ENCODE measurements at regions not wholly inside any gene's neighbourhood (a gene's known extent, or its start where the extent isn't known, plus 50 kb on each side); places are given as distances from the start of the nearest gene placed in this dataset.

DNA sequence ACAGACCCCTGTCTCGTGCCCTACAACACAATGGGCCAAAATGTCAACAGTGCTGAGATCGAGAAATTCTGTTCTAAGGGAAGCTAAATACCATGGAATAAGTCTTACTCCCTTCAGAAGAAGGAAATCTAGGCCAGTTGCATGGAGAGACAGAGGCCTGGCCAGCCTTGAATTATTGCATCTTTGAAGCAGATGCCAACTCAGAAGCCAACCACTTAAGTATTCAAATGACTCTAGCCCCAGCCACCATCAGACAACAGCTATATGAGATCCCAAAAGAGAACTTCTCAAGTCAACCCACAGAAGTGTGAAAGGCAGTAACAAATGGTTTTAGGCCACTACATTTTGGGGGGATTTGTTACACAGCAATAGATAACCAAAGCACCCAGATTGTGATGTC lies 180.1 kb downstream of the ACTL7B start:
- TF ChIP-seq, protein P1, sequence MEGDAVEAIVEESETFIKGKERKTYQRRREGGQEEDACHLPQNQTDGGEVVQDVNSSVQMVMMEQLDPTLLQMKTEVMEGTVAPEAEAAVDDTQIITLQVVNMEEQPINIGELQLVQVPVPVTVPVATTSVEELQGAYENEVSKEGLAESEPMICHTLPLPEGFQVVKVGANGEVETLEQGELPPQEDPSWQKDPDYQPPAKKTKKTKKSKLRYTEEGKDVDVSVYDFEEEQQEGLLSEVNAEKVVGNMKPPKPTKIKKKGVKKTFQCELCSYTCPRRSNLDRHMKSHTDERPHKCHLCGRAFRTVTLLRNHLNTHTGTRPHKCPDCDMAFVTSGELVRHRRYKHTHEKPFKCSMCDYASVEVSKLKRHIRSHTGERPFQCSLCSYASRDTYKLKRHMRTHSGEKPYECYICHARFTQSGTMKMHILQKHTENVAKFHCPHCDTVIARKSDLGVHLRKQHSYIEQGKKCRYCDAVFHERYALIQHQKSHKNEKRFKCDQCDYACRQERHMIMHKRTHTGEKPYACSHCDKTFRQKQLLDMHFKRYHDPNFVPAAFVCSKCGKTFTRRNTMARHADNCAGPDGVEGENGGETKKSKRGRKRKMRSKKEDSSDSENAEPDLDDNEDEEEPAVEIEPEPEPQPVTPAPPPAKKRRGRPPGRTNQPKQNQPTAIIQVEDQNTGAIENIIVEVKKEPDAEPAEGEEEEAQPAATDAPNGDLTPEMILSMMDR (IDR thresholded peaks at IDR 0.05) = no peak
- Mint-ChIP-seq H3K4me1 (peaks cover 3% of the 10 kb centered on the region), H3K36me3 (ENCODE audit: low read depth) (no peaks in the 10 kb centered on the region), H3K27ac (no peak overlapping the region), H3K27me3 (no peaks in the 10 kb centered on the region), H3K9me3 (no peaks in the 10 kb centered on the region), H3K4me3 (no peak overlapping the region)
- ChIA-PET POLR2A (no interaction called here), CTCF (no interaction called here)
- intact Hi-C loops (cut with micrococcal nuclease) = no loop called here
- ATAC-seq (ENCODE audit: low read depth) (no peak), DNase-seq (no peak)

GRCh38 chr9:108674766-108675530 lies 180.8 kb downstream of the ACTL7B start:
- no peak for DNase-seq
- no peaks in the 10 kb centered on the region for H3K9me3 Mint-ChIP-seq
- H3K27ac Mint-ChIP-seq = no peak overlapping the region
- peaks cover 3% of the 10 kb centered on the region for H3K4me1 Mint-ChIP-seq
- POLR2A ChIA-PET = no interaction called here
- no peaks in the 10 kb centered on the region for H3K36me3 Mint-ChIP-seq (ENCODE audit: low read depth)
- no peaks in the 10 kb centered on the region for H3K27me3 Mint-ChIP-seq
- no peak overlapping the region for H3K4me3 Mint-ChIP-seq
- TF ChIP-seq, protein P1 (IDR thresholded peaks at IDR 0.05) = no peak
- ATAC-seq (ENCODE audit: low read depth) = no peak
- CTCF ChIA-PET = no interaction called here
- intact Hi-C loops (cut with micrococcal nuclease) = no loop called here

DNA sequence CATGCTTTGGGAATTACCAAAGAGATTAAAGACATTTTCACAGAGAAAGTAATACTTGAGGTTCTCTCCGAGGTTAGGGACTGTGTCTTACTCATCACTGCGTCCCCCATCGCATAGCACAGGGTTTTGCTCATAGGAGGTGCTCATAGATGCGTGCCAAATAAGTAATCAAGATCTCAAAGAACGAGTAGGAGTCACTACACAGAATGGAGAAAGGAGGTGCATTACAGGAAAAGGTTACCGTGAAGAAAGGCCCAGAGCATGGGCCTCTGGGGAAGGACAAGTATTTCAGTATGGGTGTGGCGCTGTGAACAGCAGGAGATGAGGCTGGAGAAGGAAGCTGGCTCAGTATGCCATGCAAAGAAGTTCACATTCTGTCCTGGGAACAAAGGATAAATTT lies 182.4 kb downstream of the ACTL7B start:
- Mint-ChIP-seq H3K9me3 (no peaks in the 10 kb centered on the region), H3K27ac (no peak overlapping the region), H3K36me3 (ENCODE audit: low read depth) (no peaks in the 10 kb centered on the region), H3K27me3 (no peaks in the 10 kb centered on the region), H3K4me1 (peaks cover 3% of the 10 kb centered on the region), H3K4me3 (no peak overlapping the region)
- CTCF ChIA-PET = no interaction called here
- ATAC-seq (ENCODE audit: low read depth) = no peak
- POLR2A ChIA-PET = no interaction called here
- intact Hi-C loops (cut with micrococcal nuclease) = no loop called here
- TF ChIP-seq, protein P1 (IDR thresholded peaks at IDR 0.05) = no peak
- DNase-seq = no peak

GRCh38 chr9:108672475-108673190 lies 183.2 kb downstream of the ACTL7B start:
- H3K36me3 Mint-ChIP-seq (ENCODE audit: low read depth) = no peaks in the 10 kb centered on the region
- no peak overlapping the region for H3K4me3 Mint-ChIP-seq
- TF ChIP-seq, protein P1 (IDR thresholded peaks at IDR 0.05) = no peak
- intact Hi-C loops (cut with micrococcal nuclease) = no loop called here
- ChIA-PET CTCF (no interaction called here), POLR2A (no interaction called here)
- no peak overlapping the region for H3K27ac Mint-ChIP-seq
- no peaks in the 10 kb centered on the region for H3K27me3 Mint-ChIP-seq
- no peaks in the 10 kb centered on the region for H3K9me3 Mint-ChIP-seq
- ATAC-seq (ENCODE audit: low read depth) (no peak), DNase-seq (no peak)
- H3K4me1 Mint-ChIP-seq = peaks cover 3% of the 10 kb centered on the region

- DNase-seq = no peak
- Mint-ChIP-seq H3K4me3 (no peak overlapping the region), H3K27me3 (no peaks in the 10 kb centered on the region), H3K27ac (no peak overlapping the region), H3K4me1 (peaks cover 3% of the 10 kb centered on the region), H3K36me3 (ENCODE audit: low read depth) (no peaks in the 10 kb centered on the region), H3K9me3 (no peaks in the 10 kb centered on the region)
- ChIA-PET CTCF (no interaction called here), POLR2A (no interaction called here)
- no peak for ATAC-seq (ENCODE audit: low read depth)
- intact Hi-C loops (cut with micrococcal nuclease) = no loop called here
- TF ChIP-seq, protein P1 (IDR thresholded peaks at IDR 0.05) = no peak
Observed at GRCh38 chr9:108671794-108672193, 184.0 kb downstream of the ACTL7B start.
